GM19395 (cell line): ENCODE measurements at regions not wholly inside any gene's neighbourhood (a gene's known extent, or its start where the extent isn't known, plus 50 kb on each side); places are given as distances from the start of the nearest gene placed in this dataset.

Experiments
- ATAC-seq: cut with Tn5 transposase; IDR thresholded peaks from one replicate; pipeline ENCODE4 v1.9.1; 2021; ENCODE audit warnings: mild to moderate bottlenecking, moderate library complexity; ENCODE audit not compliant: unreplicated experiment

GRCh38 chr17:79524213-79525187 is 86.4 kb downstream of the RBFOX3 start:
- ATAC-seq: no peak

- no peak for ATAC-seq
Observed at GRCh38 chr17:79522414-79522813, 88.4 kb downstream of the RBFOX3 start.

GRCh38 chr17:79521225-79521624 is 89.6 kb downstream of the RBFOX3 start:
- ATAC-seq: no peak

- ATAC-seq: no peak
Observed at GRCh38 chr17:79520167-79521165, 90.4 kb downstream of the RBFOX3 start.

- ATAC-seq: no peak
Observed at GRCh38 chr17:79519601-79520000, 91.2 kb downstream of the RBFOX3 start.

- ATAC-seq: no peak
Observed at GRCh38 chr17:79518585-79519523, 92.0 kb downstream of the RBFOX3 start.

GRCh38 chr17:79517827-79518584 is 92.8 kb downstream of the RBFOX3 start:
- ATAC-seq: no peak

GRCh38 chr17:79515646-79516571 is 94.9 kb downstream of the RBFOX3 start:
- no peak for ATAC-seq

GRCh38 chr17:79515110-79515509 is 95.7 kb downstream of the RBFOX3 start:
- ATAC-seq: no peak

GRCh38 chr17:79513820-79514535 is 96.9 kb downstream of the RBFOX3 start:
- no peak for ATAC-seq

GRCh38 chr17:79513206-79513605 is 97.6 kb downstream of the RBFOX3 start:
- no peak for ATAC-seq

- no peak for ATAC-seq
Observed at GRCh38 chr17:79511471-79511870, 99.4 kb downstream of the RBFOX3 start.

GRCh38 chr17:79510071-79510470 is 100.8 kb downstream of the RBFOX3 start:
- ATAC-seq: no peak

- no peak for ATAC-seq
Observed at GRCh38 chr17:79509490-79509889, 101.4 kb downstream of the RBFOX3 start.

GRCh38 chr17:79509008-79509407 is 101.8 kb downstream of the RBFOX3 start:
- ATAC-seq: no peak

- ATAC-seq: no peak
Observed at GRCh38 chr17:79508291-79508716, 102.5 kb downstream of the RBFOX3 start.

- no peak for ATAC-seq
Observed at GRCh38 chr17:79506955-79507354, 103.9 kb downstream of the RBFOX3 start.
